Lower leg skin (tissue), 3 donors: ENCODE measurements at regions not wholly inside any gene's neighbourhood (a gene's known extent, or its start where the extent isn't known, plus 50 kb on each side); places are given as distances from the start of the nearest gene placed in this dataset.

Experiments used
- POLR2A ChIP-seq, 2 donors: fragments of 450-650 bp; IDR thresholded peaks; one replicate each; pipeline ENCODE4 v1.6.1; 2016 to 2017; ENCODE audit warnings: antibody characterized with exemption in 2 of 2, mild to moderate bottlenecking in 1 of 2, moderate library complexity in 1 of 2
- TF ChIP-seq, protein P1 (sequence below), 3 donors: fragments of 450-650 bp; IDR thresholded peaks; one replicate each; pipeline ENCODE4 v1.5.1; 2016; ENCODE audit warnings: antibody characterized with exemption in 3 of 3, mild to moderate bottlenecking in 3 of 3, moderate library complexity in 2 of 3

DNA sequence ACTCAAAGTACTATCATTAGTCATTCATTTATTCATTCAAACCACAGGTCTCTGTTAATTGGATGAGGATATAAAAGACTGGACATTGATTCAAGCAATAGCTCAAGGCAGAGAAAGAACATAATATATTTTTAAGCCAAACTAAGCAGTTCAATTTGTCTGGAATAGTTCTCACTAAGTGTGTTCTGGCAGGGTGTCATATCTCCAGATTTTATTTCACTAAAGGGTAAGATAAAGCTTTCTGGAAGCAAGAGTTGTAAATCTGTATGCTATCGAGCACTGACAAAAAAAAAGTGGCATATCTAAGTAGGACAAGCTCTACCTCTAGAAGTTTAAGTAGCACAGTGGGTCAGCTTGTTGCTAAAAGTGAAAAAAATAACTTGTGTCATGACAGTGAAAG, 375.6 kb downstream of the TUSC1 start:
- TF ChIP-seq, protein P1, sequence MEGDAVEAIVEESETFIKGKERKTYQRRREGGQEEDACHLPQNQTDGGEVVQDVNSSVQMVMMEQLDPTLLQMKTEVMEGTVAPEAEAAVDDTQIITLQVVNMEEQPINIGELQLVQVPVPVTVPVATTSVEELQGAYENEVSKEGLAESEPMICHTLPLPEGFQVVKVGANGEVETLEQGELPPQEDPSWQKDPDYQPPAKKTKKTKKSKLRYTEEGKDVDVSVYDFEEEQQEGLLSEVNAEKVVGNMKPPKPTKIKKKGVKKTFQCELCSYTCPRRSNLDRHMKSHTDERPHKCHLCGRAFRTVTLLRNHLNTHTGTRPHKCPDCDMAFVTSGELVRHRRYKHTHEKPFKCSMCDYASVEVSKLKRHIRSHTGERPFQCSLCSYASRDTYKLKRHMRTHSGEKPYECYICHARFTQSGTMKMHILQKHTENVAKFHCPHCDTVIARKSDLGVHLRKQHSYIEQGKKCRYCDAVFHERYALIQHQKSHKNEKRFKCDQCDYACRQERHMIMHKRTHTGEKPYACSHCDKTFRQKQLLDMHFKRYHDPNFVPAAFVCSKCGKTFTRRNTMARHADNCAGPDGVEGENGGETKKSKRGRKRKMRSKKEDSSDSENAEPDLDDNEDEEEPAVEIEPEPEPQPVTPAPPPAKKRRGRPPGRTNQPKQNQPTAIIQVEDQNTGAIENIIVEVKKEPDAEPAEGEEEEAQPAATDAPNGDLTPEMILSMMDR (IDR thresholded peaks at IDR 0.05): no peak
- TF ChIP-seq POLR2A (IDR thresholded peaks at IDR 0.05): no peak
